SJCRH30 (cell line): ENCODE measurements at regions not wholly inside any gene's neighbourhood (a gene's known extent, or its start where the extent isn't known, plus 50 kb on each side); places are given as distances from the start of the nearest gene placed in this dataset.

Source experiments
- DNase-seq, 2 experiments: peaks; one replicate each; pipeline ENCODE4 v3.0.0-alpha.2; 2015 to 2020
- H3K27ac ChIP-seq: fragments of 250-450 bp; sonication (Bioruptor Pico); 2 replicates; pipeline ENCODE4 v1.5.1; 2020; ENCODE audit warnings: mild to moderate bottlenecking, moderate library complexity
- H3K27me3 ChIP-seq: fragments of 250-450 bp; sonication (Bioruptor Pico); 2 replicates; pipeline ENCODE4 v1.5.1; 2020; ENCODE audit warnings: mild to moderate bottlenecking, moderate library complexity
- H3K36me3 ChIP-seq: fragments of 250-450 bp; sonication (Bioruptor Pico); 2 replicates; pipeline ENCODE4 v1.5.1; 2020; ENCODE audit warnings: mild to moderate bottlenecking, moderate library complexity
- H3K4me1 ChIP-seq: fragments of 250-450 bp; sonication (Bioruptor Pico); 2 replicates; pipeline ENCODE4 v1.5.1; 2020; ENCODE audit warnings: mild to moderate bottlenecking, moderate library complexity
- H3K4me3 ChIP-seq: fragments of 250-450 bp; sonication (Bioruptor Pico); 2 replicates; pipeline ENCODE4 v1.5.1; 2020; ENCODE audit warnings: mild to moderate bottlenecking, moderate library complexity
- H3K9me3 ChIP-seq: fragments of 250-450 bp; sonication (Bioruptor Pico); replicated peaks from 2 replicates; pipeline ENCODE4 v1.5.1; 2020; ENCODE audit warnings: mild to moderate bottlenecking, moderate library complexity

GRCh38 chr18:39909706-39910105 lies 2045.3 kb upstream of the PIK3C3 start:
- Histone ChIP-seq H3K36me3 (no peaks in the 10 kb centered on the region), H3K27ac (no peak overlapping the region), H3K9me3 (no peaks in the 10 kb centered on the region), H3K4me1 (no peaks in the 10 kb centered on the region), H3K4me3 (no peak overlapping the region), H3K27me3 (no peaks in the 10 kb centered on the region)
- peak in 1 of 2 experiments; percentile 20 for DNase-seq

GRCh38 chr18:39886136-39886535 lies 2068.9 kb upstream of the PIK3C3 start:
- no peaks in the 10 kb centered on the region for H3K4me1 ChIP-seq
- no peak for DNase-seq
- H3K36me3 ChIP-seq, result no peaks in the 10 kb centered on the region
- no peaks in the 10 kb centered on the region for H3K9me3 ChIP-seq
- H3K27ac ChIP-seq, result no peak overlapping the region
- no peaks in the 10 kb centered on the region for H3K27me3 ChIP-seq
- H3K4me3 ChIP-seq, result no peak overlapping the region

GRCh38 chr18:39872651-39873050 lies 2082.4 kb upstream of the PIK3C3 start:
- H3K36me3 ChIP-seq, result no peaks in the 10 kb centered on the region
- no peaks in the 10 kb centered on the region for H3K9me3 ChIP-seq

GRCh38 chr18:39871961-39872360 lies 2083.1 kb upstream of the PIK3C3 start:
- no peaks in the 10 kb centered on the region for H3K36me3 ChIP-seq
- H3K4me1 ChIP-seq, result no peaks in the 10 kb centered on the region
- no peak overlapping the region for H3K4me3 ChIP-seq
- H3K9me3 ChIP-seq, result no peaks in the 10 kb centered on the region
- H3K27ac ChIP-seq, result no peak overlapping the region
- no peaks in the 10 kb centered on the region for H3K27me3 ChIP-seq
- DNase-seq, result no peak

More at GRCh38 chr18:39872651-39873050, 2082.4 kb upstream of the PIK3C3 start:
- no peaks in the 10 kb centered on the region for H3K27me3 ChIP-seq
- no peak for DNase-seq
- no peak overlapping the region for H3K4me3 ChIP-seq
- H3K4me1 ChIP-seq, result no peaks in the 10 kb centered on the region
- no peak overlapping the region for H3K27ac ChIP-seq

GRCh38 chr18:39870591-39870990 lies 2084.4 kb upstream of the PIK3C3 start:
- Histone ChIP-seq H3K27me3 (no peaks in the 10 kb centered on the region), H3K36me3 (no peaks in the 10 kb centered on the region), H3K27ac (no peak overlapping the region), H3K9me3 (no peaks in the 10 kb centered on the region), H3K4me1 (no peaks in the 10 kb centered on the region), H3K4me3 (no peak overlapping the region)
- DNase-seq, result no peak

- Histone ChIP-seq H3K27me3 (no peaks in the 10 kb centered on the region), H3K4me3 (no peak overlapping the region), H3K36me3 (no peaks in the 10 kb centered on the region), H3K4me1 (no peaks in the 10 kb centered on the region), H3K9me3 (no peaks in the 10 kb centered on the region), H3K27ac (no peak overlapping the region)
- no peak for DNase-seq
Observed at GRCh38 chr18:39863916-39864315, 2091.1 kb upstream of the PIK3C3 start.

GRCh38 chr18:39862341-39862740 lies 2092.7 kb upstream of the PIK3C3 start:
- peak in 1 of 2 experiments; percentile 0 for DNase-seq

GRCh38 chr18:39854291-39854690 lies 2100.7 kb upstream of the PIK3C3 start:
- Histone ChIP-seq H3K27ac (no peak overlapping the region), H3K36me3 (no peaks in the 10 kb centered on the region), H3K27me3 (no peaks in the 10 kb centered on the region), H3K4me3 (no peak overlapping the region), H3K4me1 (no peaks in the 10 kb centered on the region), H3K9me3 (no peaks in the 10 kb centered on the region)
- no peak for DNase-seq

More at GRCh38 chr18:39862341-39862740, 2092.7 kb upstream of the PIK3C3 start:
- Histone ChIP-seq H3K27ac (no peak overlapping the region), H3K9me3 (no peaks in the 10 kb centered on the region), H3K27me3 (no peaks in the 10 kb centered on the region), H3K4me1 (no peaks in the 10 kb centered on the region), H3K4me3 (no peak overlapping the region), H3K36me3 (no peaks in the 10 kb centered on the region)

- no peak overlapping the region for H3K27ac ChIP-seq
Observed at GRCh38 chr18:39846265-39846664, 2108.8 kb upstream of the PIK3C3 start.

GRCh38 chr18:39845631-39846030 lies 2109.4 kb upstream of the PIK3C3 start:
- no peak for DNase-seq
- Histone ChIP-seq H3K4me1 (no peaks in the 10 kb centered on the region), H3K4me3 (no peak overlapping the region), H3K9me3 (no peaks in the 10 kb centered on the region), H3K36me3 (no peaks in the 10 kb centered on the region), H3K27me3 (no peaks in the 10 kb centered on the region), H3K27ac (no peak overlapping the region)

More at GRCh38 chr18:39846265-39846664, 2108.8 kb upstream of the PIK3C3 start:
- Histone ChIP-seq H3K27me3 (no peaks in the 10 kb centered on the region), H3K4me1 (no peaks in the 10 kb centered on the region), H3K4me3 (no peak overlapping the region), H3K36me3 (no peaks in the 10 kb centered on the region), H3K9me3 (no peaks in the 10 kb centered on the region)
- no peak for DNase-seq

GRCh38 chr18:39845106-39845505 lies 2109.9 kb upstream of the PIK3C3 start:
- no peaks in the 10 kb centered on the region for H3K36me3 ChIP-seq
- H3K9me3 ChIP-seq, result no peaks in the 10 kb centered on the region
- no peak overlapping the region for H3K27ac ChIP-seq
- H3K4me1 ChIP-seq, result no peaks in the 10 kb centered on the region
- no peak overlapping the region for H3K4me3 ChIP-seq
- H3K27me3 ChIP-seq, result no peaks in the 10 kb centered on the region
- no peak for DNase-seq

GRCh38 chr18:39843546-39843945 lies 2111.5 kb upstream of the PIK3C3 start:
- H3K27ac ChIP-seq, result no peak overlapping the region
- no peak for DNase-seq
- H3K27me3 ChIP-seq, result no peaks in the 10 kb centered on the region
- H3K4me1 ChIP-seq, result no peaks in the 10 kb centered on the region
- no peak overlapping the region for H3K4me3 ChIP-seq
- no peaks in the 10 kb centered on the region for H3K9me3 ChIP-seq
- no peaks in the 10 kb centered on the region for H3K36me3 ChIP-seq

- Histone ChIP-seq H3K27me3 (no peaks in the 10 kb centered on the region), H3K4me3 (no peak overlapping the region), H3K27ac (no peak overlapping the region), H3K36me3 (no peaks in the 10 kb centered on the region), H3K9me3 (no peaks in the 10 kb centered on the region), H3K4me1 (no peaks in the 10 kb centered on the region)
- DNase-seq, result no peak
Observed at GRCh38 chr18:39842366-39842914, 2112.6 kb upstream of the PIK3C3 start.

- no peaks in the 10 kb centered on the region for H3K27me3 ChIP-seq
Observed at GRCh38 chr18:39841482-39842365, 2113.3 kb upstream of the PIK3C3 start.

GRCh38 chr18:39840856-39841481 lies 2114.1 kb upstream of the PIK3C3 start:
- peak in 1 of 2 experiments; percentile 1 for DNase-seq
- Histone ChIP-seq H3K27me3 (no peaks in the 10 kb centered on the region), H3K4me1 (no peaks in the 10 kb centered on the region), H3K27ac (no peak overlapping the region), H3K9me3 (no peaks in the 10 kb centered on the region), H3K36me3 (no peaks in the 10 kb centered on the region), H3K4me3 (peak overlapping the region; percentile 31)

More at GRCh38 chr18:39841482-39842365, 2113.3 kb upstream of the PIK3C3 start:
- H3K4me3 ChIP-seq, result peak overlapping the region; percentile 31
- H3K36me3 ChIP-seq, result no peaks in the 10 kb centered on the region
- no peak overlapping the region for H3K27ac ChIP-seq
- H3K9me3 ChIP-seq, result no peaks in the 10 kb centered on the region
- peak; percentile 30 to 50 for DNase-seq
- no peaks in the 10 kb centered on the region for H3K4me1 ChIP-seq
